Stimulated activated CD4-positive, alpha-beta T cell treated with anti-CD3 and anti-CD28 coated beads, Interleukin-2, amount 100 ng/mL, for 48 hours (primary cell): ENCODE measurements at regions not wholly inside any gene's neighbourhood (a gene's known extent, or its start where the extent isn't known, plus 50 kb on each side); places are given as distances from the start of the nearest gene placed in this dataset.

Experiments used
- DNase-seq, 2 donors: peaks; one replicate each; pipeline ENCODE4 v3.0.0-alpha.2; 2020

DNA sequence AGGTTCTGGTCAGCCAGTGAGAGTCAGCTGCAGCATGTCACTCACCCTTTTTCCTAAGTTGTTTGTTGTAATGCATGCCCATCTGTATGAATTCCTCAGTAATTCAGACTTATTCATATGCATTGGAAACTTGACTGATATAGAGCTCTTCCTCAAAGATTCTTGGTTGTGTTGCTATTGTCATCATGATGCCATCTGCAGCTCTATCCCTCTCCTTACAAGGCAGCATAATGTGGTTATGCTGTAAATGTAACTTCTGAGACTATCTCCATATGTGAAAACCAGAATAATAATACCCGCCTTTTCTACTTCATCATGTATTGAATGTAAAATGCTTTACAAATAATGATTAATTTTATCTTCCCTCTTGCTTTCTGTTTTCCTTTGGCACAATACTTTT, 252.6 kb upstream of the MTPN start:
- no peak for DNase-seq

DNA sequence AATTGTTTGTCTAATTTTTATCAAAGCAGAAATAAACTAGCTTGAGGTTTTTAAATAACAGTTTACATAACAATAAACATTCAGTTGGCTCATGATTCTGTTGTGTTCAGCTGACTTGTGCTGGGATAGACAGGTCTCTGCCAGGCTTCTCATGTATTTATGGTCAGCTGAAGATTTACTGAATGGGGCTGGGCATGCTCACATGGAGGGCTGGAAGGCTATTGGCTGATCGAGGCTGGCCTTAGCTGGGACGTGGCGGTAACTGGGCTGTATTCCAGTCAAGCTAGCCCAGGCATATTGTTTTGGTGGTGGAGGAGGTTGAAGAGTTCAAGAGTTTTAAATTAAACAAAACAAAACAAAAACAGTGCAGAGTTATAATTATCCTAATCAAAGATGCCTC, 251.0 kb upstream of the MTPN start:
- DNase-seq, result no peak

DNA sequence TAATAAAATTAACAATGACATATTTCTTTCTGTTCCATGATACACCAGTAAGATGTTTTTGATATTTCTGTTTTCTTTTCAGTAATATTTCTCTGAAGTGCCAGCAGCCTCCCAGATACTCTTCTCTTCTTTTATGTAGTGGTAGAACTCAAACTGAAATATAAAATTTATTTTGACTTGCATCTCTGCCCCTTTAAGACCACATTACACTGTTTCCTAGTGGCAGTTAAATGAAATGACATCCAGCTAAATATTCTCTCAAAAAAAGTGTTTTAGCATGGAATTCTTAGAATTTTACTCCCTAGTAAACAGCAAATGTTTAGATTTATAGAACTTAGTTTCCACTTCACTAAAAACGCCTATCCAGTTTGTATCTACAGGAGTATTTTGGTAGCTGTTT, 237.2 kb upstream of the MTPN start:
- no peak for DNase-seq

DNA sequence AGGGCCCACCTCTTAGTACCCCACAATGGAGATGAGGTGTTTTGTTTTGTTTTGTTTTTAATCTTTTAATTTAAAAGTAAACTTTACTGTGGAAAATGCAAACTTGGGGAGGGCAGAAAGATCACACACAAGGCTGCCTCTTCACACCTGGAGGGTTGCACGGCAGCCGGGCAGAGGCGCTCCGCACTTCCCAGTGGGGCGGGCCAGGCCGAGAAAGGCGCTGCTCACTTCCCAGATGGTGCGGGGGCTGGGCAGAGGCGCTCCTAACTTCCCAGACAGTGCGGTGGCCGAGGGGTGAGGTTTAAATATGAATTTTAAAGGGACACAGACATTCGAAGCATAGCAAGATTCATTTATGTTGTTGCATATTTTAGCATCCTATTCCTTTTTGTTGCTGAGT, 235.9 kb upstream of the MTPN start:
- DNase-seq, result no peak

DNA sequence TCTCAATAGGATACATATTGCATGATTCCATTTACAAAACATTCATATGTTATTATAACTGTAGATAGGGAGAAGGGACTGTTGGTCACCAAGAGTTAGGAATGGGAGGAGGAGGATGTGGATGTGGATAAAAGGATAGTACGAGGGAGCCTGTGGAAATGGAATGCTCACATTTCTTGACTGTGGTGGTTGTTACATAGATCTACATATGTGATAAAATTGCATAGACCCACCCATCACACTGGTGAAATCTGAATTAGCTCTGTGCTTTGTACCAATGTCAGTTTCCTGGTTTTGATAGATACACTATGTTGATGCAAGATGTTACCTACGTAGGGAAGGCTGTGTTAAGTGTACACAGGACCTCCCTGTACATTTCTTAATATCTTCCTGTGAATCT, 233.5 kb upstream of the MTPN start:
- no peak for DNase-seq

DNA sequence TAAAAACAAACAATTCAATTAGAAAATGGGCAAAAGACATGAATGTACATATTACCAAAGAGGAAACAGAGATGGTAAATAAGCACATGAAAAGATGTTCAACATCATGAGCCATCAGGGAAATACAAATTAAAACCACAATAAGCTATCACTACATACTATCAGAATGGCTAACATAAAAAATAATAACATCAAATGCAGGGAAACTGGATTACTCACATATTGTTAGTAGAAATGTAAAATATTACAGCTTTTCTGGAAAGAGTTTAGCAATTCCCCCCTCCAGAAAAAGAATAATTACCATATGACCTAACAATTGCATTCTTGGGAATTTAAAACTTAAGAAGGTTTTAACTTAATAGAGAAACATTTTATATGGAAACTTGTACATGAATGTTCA, 232.9 kb upstream of the MTPN start:
- DNase-seq, result no peak

DNA sequence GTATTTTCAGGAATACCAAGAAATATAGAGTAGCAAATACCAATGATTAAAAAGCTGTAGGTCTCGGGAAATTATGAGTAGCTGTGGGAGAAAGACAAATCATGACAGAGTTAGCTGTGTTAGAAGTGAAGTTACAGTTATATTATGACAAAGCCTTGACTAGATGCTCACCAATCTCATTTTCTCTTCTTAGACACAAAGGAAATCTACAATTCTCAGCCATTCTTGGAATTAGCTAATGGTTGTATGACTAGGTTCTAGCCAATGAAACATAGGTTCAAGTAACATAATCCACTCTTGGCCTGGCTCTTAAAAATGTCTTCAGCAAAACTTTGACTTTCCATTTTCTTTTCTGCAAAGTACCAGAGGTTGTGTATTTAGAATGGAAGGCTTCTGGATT, 228.8 kb upstream of the MTPN start:
- DNase-seq, result no peak

DNA sequence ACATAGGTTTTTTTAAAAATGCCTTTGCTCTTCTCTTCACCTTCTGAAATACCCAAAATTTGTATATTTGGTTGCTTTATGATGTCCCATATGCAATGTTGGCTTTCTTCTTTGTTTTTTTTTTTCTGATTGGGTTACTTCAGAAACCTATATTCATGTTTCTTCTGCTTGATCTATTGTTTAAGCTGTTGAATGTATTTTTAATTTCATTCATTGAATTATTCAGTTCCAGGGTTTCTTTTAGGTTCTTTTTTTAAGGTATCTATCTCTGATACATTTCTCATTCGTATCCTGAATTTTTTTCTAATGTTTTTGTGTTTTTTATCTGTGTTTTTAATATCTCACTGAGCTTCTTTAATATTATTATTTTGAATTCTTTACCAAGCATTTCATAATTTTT, 221.0 kb upstream of the MTPN start:
- DNase-seq, result no peak

DNA sequence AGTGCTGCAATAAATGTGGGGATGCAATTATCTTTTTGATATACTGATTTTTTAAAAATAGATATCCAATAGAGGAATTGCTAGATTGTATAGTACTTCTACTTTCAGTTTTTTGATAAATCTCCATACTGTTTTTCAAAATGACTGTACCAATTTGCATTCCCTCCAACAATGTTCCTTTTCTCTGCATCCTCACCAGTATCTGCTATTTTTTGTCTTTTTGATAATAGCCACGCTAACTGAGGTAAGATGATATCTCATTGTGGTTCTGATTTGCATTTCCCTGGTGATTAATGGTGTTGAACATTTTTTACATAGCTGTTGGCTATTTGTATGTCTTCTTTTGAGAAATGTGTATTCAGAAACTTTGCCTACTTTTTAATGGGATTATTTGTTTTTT, 217.7 kb upstream of the MTPN start:
- no peak for DNase-seq

DNA sequence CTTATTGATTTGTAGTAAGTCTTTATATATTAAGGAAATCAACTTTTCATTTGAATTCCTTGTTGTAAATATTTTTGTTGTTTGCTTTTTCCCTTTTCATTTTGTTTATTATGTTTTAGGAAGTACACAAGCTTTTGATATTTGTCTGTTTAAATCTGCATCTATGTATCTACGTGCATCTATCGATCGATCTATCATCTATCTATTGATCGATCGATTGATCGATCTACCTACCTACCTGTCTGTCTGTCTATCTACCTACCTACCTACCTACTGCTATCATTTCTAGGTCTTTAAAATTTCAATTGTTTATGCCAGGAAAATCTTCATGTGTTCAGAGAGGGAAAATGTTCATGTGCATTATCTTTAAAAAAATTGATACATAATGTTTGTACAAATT, 216.8 kb upstream of the MTPN start:
- no peak for DNase-seq

DNA sequence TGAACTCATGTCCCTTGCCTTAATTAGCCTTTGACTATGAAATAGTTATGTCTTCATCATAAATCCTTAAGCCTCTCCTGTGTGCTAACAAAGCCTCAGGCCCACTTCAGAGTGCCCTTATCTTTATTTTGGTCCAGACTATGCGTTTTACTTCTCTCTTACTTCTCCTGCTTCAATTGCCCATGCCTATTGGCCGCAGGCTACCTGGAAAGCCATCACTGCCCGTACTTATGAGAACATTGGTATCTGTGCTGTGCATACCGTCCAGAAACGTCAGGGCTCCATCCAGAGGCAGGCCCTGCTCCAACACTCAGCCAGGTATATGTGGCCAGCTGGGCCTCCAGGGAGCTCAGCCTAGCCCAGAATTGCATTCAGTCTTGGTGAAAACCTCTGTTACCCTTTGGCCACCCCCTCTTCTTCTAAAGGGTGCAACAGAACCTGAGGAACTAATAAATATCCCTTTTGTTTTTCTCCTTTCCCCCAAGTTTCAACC, 212.4 kb upstream of the MTPN start:
- no peak for DNase-seq

DNA sequence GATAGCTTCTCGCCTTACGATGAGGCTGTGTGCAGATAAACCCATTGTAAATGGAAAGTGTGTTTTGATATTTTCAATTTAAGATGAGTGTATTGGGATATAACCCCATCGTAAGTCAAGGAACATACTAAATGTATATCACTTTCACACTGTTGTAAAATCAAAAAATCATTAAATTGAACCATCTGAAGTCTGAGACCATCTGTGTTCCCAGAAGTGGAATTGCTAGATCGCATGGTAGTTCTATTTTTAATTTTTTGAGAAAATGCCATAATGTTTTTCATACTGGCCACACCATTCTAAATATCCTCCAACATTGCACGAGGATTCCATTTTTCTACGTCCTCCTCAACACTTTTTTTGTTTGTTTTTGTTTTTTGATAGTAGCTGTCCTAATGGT, 209.1 kb upstream of the MTPN start:
- DNase-seq, result no peak

DNA sequence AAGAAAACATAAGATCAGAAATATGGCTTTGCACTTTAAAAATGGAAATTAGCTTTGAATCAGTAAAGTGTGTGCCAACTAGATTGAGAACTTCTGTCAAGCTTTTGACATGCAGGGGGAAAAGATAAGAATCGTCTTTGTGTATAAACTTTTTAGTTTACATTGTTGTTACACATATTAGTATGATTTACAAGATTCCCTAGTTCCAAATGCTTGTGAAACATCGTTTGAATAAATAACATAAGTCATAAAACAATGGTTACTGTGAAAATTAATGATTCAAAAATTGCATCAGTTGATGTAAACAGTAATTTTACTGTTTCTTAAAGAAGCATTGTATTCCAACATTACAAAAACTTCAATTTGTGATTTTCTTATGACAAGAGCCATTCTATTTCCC, 207.6 kb upstream of the MTPN start:
- DNase-seq, result no peak

DNA sequence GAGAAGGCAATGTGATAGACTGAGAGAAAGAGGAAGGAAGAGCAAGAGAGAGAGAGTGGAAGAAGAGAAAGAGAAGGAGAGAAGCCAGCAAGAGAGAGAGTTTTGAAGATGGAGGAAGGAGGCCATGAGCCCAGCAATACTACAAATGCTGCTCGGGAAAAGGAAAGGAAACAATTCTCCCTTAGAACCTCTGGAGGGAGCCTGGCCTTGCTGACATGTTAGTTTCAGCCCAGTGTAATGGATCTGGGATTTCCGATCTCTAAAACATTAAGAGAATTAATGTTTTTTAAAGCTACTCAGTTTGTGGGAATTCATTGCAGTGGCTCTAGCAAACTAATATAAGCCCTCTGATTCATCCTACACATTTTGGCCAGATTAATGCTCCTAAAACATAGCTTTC, 206.8 kb upstream of the MTPN start:
- DNase-seq, result no peak

DNA sequence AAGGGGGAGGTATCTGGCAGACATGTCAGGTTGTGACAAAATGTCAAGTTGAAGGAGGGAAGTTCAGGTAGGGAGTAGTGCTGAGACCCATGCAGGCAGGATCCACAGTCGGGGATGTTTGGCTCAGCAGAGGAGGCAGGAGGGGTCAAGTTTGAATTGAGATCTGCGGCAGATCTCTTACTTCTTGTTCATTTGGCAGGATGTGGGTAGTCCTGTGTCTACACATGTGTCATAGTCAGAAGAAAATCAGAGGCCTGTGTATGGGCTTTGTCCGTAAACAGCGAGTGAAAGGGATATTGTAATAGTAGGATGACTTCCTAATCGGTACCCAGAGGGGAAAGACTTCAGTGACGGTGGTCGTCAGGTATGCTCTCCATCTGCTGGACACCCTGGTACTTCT, 203.8 kb upstream of the MTPN start:
- no peak for DNase-seq

DNA sequence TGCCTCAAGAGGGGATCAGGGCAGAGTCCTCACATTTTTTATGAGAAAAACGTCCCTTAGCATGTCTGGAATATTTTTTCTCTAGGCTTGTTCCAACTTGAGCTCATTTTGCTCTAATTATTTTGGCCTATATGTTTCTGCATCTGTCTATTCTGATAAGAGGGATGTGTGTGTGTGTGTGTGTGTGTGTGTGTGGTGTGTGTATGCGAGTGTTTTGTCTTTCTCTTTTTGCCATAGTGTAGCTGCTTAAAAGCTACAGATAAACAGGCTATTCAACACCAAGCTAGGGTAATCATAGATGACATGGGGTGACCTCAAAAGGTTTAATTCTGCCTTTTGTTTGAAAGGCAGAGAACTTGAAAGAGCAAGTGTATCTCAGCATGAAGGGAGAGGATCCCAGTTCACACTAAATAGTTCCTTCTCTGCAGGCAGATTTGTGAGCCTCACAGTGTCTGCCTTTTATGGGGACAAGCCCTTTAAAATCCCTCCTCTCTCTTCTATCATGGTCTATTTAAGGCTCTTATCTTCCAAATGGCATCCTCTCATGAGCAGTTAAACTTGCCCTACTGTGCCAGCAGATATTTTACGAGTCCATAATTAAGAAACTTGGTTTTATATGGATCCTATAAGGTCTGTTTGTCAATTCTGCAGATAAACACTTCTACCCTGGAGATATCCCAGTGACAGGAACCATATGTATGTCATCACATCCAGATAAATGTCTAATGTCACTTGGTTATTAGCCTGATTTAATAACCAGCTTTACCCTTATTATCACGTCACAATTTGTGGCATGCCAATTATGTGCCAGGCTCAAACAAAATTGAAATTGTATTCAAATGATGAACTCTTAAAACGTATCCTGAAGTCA, 202.9 kb upstream of the MTPN start:
- DNase-seq, result no peak

DNA sequence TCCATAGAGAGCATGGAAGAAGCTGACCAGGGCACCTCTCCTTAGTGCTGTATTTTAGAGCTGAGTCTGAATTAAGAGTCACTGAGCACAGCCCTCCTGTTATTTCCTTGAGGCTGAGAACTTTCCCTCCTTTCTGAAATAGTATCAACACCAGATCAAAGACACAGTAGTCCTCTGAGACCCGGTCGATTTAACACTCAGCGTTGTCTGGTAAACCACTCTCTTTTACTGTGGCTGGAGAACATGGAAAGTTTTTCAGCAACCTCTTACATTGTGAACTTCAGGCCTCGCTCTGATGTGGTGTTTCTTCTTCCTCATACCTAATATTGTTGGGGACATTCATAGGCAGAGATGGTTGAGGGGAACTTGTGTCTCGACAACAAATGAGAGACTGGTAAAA, 202.0 kb upstream of the MTPN start:
- DNase-seq, result no peak

DNA sequence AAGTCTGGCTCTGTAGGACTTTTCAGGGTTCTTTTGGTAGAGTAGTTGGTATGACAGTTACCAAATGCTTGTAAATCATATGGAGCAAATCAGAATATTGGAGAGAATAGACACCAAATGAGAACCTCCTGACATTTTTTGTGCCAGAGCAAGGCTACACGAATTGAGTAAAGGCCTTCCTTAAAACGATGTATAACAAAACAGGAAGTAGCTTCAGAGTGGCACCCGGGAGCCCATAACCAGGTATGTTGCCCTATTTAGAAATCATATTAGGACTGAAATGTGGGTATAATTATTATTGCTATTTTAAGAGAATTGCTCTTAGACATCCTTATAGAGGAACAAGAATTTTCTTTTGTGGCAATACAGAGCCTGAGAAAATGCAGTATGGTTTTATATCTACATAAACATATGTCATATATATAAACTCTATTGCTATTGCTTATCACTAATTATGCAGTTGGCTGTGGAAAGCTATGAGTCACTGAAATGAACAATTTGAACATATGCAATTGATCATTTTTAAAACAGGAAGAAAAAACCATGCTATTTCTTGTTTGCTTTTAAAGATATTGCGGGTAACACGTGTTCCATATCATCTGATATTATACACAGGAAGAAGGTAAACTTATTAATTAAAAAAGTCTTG, 197.4 kb upstream of the MTPN start:
- no peak for DNase-seq

DNA sequence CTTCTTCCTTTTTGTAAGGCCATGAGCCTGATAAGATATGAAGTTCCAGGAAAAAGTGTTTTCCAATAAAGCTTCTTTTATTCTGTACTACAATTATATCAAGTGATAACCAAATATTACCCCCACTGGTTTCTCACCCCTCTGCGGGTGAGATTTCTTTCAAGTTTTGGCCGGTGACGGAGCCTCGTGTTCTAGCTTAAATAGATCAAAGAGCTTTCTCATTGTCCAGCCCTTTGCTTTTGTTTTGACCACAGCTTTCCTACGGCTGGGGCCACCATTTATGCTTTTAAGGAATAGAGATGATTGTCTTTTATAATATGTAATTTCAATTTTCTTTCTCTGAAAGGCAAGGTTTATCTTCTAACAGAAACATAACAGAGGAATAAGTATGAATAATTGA, 196.7 kb upstream of the MTPN start:
- no peak for DNase-seq

DNA sequence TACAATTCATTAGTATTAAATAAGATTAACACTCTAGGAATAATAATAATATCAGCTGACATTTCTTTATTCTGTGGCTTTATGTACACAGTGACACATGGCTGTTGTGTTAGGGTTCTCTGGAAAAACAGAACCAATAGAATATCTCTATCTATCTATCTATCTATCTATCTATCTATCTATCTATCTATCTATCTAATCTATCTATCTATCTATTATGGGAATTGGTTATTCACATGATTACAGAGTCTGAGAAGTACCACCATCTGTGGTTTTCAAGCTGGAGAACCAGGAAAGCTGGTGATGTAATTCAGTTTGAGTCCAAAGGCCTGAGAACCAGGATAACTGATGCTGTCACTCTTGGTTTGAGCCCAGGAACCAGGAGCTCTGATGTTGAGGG, 194.1 kb upstream of the MTPN start:
- no peak for DNase-seq

DNA sequence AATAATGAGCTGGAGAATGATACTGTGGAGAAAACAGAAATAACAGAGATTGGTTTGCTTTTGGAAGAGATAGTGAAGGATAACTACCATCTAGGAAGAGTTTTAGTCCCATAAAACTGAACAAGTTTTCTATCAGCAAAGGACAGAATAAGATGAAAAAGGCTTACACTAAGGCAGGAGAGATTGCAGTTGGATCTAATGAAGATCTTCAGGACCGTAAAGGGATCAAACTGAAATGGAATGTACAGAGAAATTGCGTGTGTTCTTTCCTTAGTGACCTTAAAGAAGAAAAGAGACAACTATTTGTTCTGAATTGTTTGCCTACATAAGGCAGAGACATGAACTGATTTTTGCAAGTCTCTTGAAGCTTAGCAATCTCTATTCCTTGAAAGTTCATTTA, 191.7 kb upstream of the MTPN start:
- DNase-seq, result no peak

DNA sequence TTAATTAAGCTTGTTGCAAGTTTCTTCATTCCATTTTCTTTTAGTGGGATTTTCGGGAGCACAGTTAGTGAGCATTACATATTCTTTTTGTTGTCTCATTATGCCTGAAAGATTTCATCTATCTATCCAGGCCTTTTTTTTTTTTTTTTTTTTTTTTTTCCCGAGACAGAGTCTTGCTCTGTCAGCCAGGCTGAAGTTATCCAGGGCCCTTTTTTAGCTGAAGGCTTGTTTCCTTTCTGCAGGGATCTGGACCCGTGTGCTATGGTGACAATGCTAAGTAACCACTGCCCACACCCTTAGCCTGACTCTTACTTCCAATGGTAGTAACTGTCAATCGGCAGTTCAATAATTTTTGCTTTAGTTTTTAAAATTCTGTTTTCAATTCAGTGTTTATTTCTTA, 190.8 kb upstream of the MTPN start:
- no peak for DNase-seq

DNA sequence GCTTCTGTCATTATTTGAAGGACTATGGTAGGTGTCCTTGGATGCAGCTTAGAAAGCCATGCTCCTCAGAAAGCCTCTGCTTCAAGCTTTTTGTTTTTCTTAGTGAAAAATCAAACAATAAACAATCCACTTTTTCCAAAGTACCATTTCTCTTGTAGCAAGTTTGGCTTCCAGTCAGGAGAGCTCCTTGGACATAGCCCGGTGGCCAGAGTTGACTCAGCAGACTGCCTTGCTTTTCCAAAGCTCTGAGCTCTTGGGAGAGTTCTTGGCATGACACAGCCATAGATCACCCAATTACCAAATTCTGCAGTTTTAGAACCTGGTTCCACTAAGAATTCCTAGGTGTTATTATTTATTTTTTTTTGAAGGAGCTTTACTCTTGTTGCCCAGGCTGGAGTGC, 189.4 kb upstream of the MTPN start:
- no peak for DNase-seq

DNA sequence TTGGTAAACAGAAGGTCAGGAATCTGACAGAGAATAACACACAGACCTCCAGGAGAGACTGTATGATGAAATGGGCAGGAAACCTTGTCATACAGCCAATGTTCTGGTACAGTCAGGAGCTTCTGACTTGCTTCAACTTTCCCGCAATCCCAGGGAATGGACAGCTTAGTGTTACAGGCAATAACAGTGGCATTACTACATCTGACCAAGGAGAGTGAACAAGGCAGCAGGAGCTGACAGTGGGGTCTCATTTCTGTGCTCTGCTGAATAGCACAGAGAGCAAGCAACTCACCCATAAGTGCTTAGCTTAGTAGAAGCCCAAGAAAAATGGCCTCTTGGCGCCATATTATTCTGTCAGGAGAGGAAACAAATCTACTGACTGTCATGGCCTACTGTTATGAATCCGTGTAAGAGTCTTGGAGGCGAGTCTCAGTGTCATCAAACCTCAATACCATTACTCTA, 186.2 kb upstream of the MTPN start:
- no peak for DNase-seq

DNA sequence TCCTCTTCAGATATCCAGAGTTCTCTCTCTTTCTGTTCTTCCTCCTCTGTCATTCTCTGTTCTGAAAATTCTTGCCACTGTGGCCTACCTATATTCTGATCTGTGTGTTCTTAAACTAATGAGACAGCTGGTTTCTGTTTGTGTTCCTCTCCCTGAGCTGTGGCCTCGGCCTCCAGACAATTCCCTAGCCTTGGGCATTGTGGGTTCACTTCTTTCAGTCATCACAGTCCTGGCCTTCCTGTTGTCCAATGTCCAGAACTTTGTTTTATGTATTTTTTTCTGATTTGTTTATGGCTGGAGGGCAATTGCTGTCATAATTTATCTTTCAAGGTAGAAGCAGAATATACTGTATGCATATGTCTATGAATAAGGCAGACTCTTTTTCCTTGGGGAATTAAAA, 173.2 kb upstream of the MTPN start:
- DNase-seq, result no peak
